Endothelial cell of umbilical vein (primary cell): ENCODE measurements at regions not wholly inside any gene's neighbourhood (a gene's known extent, or its start where the extent isn't known, plus 50 kb on each side); places are given as distances from the start of the nearest gene placed in this dataset.

Experiments used
- BruUV-seq: library from RNA; stranded (reverse); fragments of 400-500 nt; replicated peaks from 2 replicates; lab custom pipeline; 2021; lab: Mats Ljungman, UMichigan
- CTCF ChIA-PET: fragments of 300-600, 350-600 bp; sonication (Branson Sonifier 250); formaldehyde crosslinking; loops from one replicate; lab custom pipeline; 2021; ENCODE audit warnings: antibody characterized with exemption, inconsistent platforms; lab: Charles Lee
- POLR2A ChIA-PET: fragments of 300-600, 350-600 bp; sonication (Branson Sonifier 250); formaldehyde crosslinking; loops from one replicate; lab custom pipeline; 2021; ENCODE audit warnings: antibody characterized with exemption, inconsistent platforms; lab: Charles Lee
- DNase-seq: peaks from one replicate; pipeline ENCODE4 v3.0.0-alpha.2; 2011; ENCODE audit warnings: low read depth, low spot score
- FAIRE-seq: peaks from 2 replicates; lab custom pipeline; 2011; peaks lifted over from hg19 to GRCh38; lab: Jason Lieb, UNC
- H2AFZ ChIP-seq: 2 replicates; pipeline ENCODE4 v1.6.0; 2012; ENCODE audit warnings: low read depth, low read length, control low read depth, inconsistent platforms
- H3K27ac ChIP-seq: 2 replicates; pipeline ENCODE4 v1.5.1; 2011; ENCODE audit warnings: low read depth, mild to moderate bottlenecking, control low read depth, low read length, moderate library complexity; ENCODE audit not compliant: insufficient read depth
- H3K27me3 ChIP-seq, 2 experiments: 2 replicates each; pipeline versions ENCODE4 v1.6.0 to v1.6.1; 2011; ENCODE audit warnings: low read length in 2 of 2, mixed read lengths in 1 of 2; ENCODE audit not compliant: control insufficient read depth in 2 of 2, insufficient read depth in 2 of 2
- H3K36me3 ChIP-seq, 2 experiments: 2 replicates in 1 of 2; 3 replicates in 1 of 2; pipeline ENCODE4 v1.5.1; 2011; ENCODE audit warnings: low read length in 2 of 2, mild to moderate bottlenecking in 1 of 2, moderate library complexity in 1 of 2; ENCODE audit not compliant: control insufficient read depth in 2 of 2, insufficient read depth in 2 of 2; ENCODE audit errors: extremely low read depth in 1 of 2
- H3K4me1 ChIP-seq: 3 replicates; pipeline ENCODE4 v1.5.1; 2011; ENCODE audit warnings: mild to moderate bottlenecking, low read length; ENCODE audit not compliant: control insufficient read depth, insufficient read depth; ENCODE audit errors: extremely low read depth
- H3K4me2 ChIP-seq: 2 replicates; pipeline ENCODE4 v1.6.1; 2011; ENCODE audit warnings: low read length, control low read depth, mixed read lengths; ENCODE audit not compliant: insufficient read depth
- H3K4me3 ChIP-seq, 3 experiments: fragments of 200-600 bp in 1 of 3; sonication (generic), shearing (Covaris generic) in 1 of 3; replicated peaks in 1 of 3; 2 replicates each; pipeline ENCODE4 v1.5.1; 2011 to 2016; ENCODE audit warnings: control low read depth in 3 of 3, low read length in 3 of 3, mild to moderate bottlenecking in 2 of 3, inconsistent platforms in 1 of 3, low read depth in 1 of 3, moderate library complexity in 1 of 3; ENCODE audit not compliant: insufficient read depth in 1 of 3
- H3K79me2 ChIP-seq: 2 replicates; pipeline ENCODE4 v1.6.0; 2012; ENCODE audit warnings: low read length, inconsistent platforms; ENCODE audit not compliant: control insufficient read depth, insufficient read depth
- H3K9ac ChIP-seq: replicated peaks from 2 replicates; pipeline ENCODE3; 2011; ENCODE audit warnings: low read length, control low read depth; ENCODE audit not compliant: insufficient read depth; ENCODE audit errors: extremely low read depth
- H3K9me1 ChIP-seq: replicated peaks from 3 replicates; pipeline ENCODE4 v1.6.0; 2011; ENCODE audit warnings: mild to moderate bottlenecking, low read length; ENCODE audit not compliant: control insufficient read depth, insufficient read depth; ENCODE audit errors: extremely low read depth
- H3K9me3 ChIP-seq: replicated peaks from 2 replicates; pipeline ENCODE4 v1.5.1; 2012; ENCODE audit warnings: low read length, inconsistent platforms; ENCODE audit not compliant: control insufficient read depth, insufficient read depth
- H4K20me1 ChIP-seq: replicated peaks from 2 replicates; pipeline ENCODE3; 2011; ENCODE audit warnings: mild to moderate bottlenecking, low read length; ENCODE audit not compliant: control insufficient read depth, insufficient read depth; ENCODE audit errors: extremely low read depth
- CTCF ChIP-seq, 2 donors: IDR thresholded peaks; 1 replicate in 1 of 2; 2 replicates in 1 of 2; pipeline ENCODE4 v1.5.1; 2011; ENCODE audit warnings: low read length in 2 of 2, mild to moderate bottlenecking in 2 of 2, moderate library complexity in 2 of 2, control low read depth in 1 of 2, inconsistent platforms in 1 of 2, low read depth in 1 of 2; ENCODE audit not compliant: insufficient read depth in 1 of 2; ENCODE audit errors: extremely low read depth in 1 of 2
- EZH2 ChIP-seq: IDR thresholded peaks from 2 replicates; pipeline ENCODE4 v1.6.1; 2012; ENCODE audit warnings: borderline replicate concordance, low read depth, mild to moderate bottlenecking, moderate library complexity, low read length, inconsistent platforms; ENCODE audit not compliant: severe bottlenecking
- FOS ChIP-seq: IDR thresholded peaks from 2 replicates; pipeline ENCODE4 v1.6.1; 2011; ENCODE audit warnings: mild to moderate bottlenecking, low read length, moderate library complexity, borderline replicate concordance; ENCODE audit not compliant: insufficient read depth
- GATA2 ChIP-seq: IDR thresholded peaks from 2 replicates; pipeline ENCODE4 v1.7.0; 2011; ENCODE audit warnings: low read depth, mild to moderate bottlenecking, moderate library complexity, mixed read lengths, low read length; ENCODE audit not compliant: insufficient read length, insufficient read depth
- JUN ChIP-seq: IDR thresholded peaks from 2 replicates; pipeline ENCODE4 v1.6.1; 2011; ENCODE audit warnings: borderline replicate concordance, low read depth; ENCODE audit not compliant: insufficient read length, insufficient read depth
- MAX ChIP-seq: IDR thresholded peaks from 2 replicates; pipeline ENCODE4 v1.6.1; 2011; ENCODE audit not compliant: insufficient read depth, insufficient read length
- MYC ChIP-seq: IDR thresholded peaks from one replicate; pipeline ENCODE4 v1.6.1; 2011; ENCODE audit warnings: mild to moderate bottlenecking, low read depth, low read length
- POLR2A ChIP-seq: IDR thresholded peaks from 2 replicates; pipeline ENCODE4 v1.6.1; 2012; ENCODE audit warnings: low read depth, mild to moderate bottlenecking, control low read depth, low read length
- POLR2AphosphoS5 ChIP-seq: IDR thresholded peaks from 2 replicates; pipeline ENCODE4 v1.6.1; 2012; ENCODE audit warnings: low read depth, mild to moderate bottlenecking, control low read depth, low read length, moderate library complexity; ENCODE audit not compliant: insufficient read depth
- dilution Hi-C: fragments of 300-500 bp; cut with MboI; formaldehyde crosslinking; loops from one replicate; pipeline ENCODE4 v1.15.0; 2019; ENCODE audit warnings: low sequenced_read_pairs; ENCODE audit not compliant: extremely low pct_ligation_motif_present
- intact Hi-C: fragments of 100-400 bp; cut with micrococcal nuclease; formaldehyde crosslinking; loops from one replicate; pipeline ENCODE4 v1.10.0; 2022

GRCh38 chr5:43893951-43894684 lies 291.1 kb downstream of the NNT start:
- TF ChIP-seq JUN (no peak), POLR2A (no peak), FOS (no peak), EZH2 (no peak), GATA2 (no peak), CTCF (IDR thresholded peaks at IDR 0.05; ENCODE audit: extremely low read depth in 1 of 2, insufficient read depth in 1 of 2, low read depth in 1 of 2, low read length in 2 of 2) (no peak), MYC (no peak), POLR2AphosphoS5 (no peak), MAX (no peak)
- intact Hi-C loops: no loop called here

More at GRCh38 chr5:43893951-43894684, 291.1 kb downstream of the NNT start:
- H2AFZ ChIP-seq: no peak overlapping the region
- ChIA-PET CTCF (no interaction called here), POLR2A (no interaction called here)
- no peak overlapping the region for H3K9ac ChIP-seq
- no peaks in the 10 kb centered on the region for H3K79me2 ChIP-seq
- dilution Hi-C loops: no loop called here
- no peaks in the 10 kb centered on the region for H4K20me1 ChIP-seq
- H3K9me1 ChIP-seq: no peaks in the 10 kb centered on the region
- H3K4me1 ChIP-seq: no peaks in the 10 kb centered on the region
- no TSS peak for BruUV-seq
- no peaks in the 10 kb centered on the region for H3K27me3 ChIP-seq
- H3K27ac ChIP-seq: no peak overlapping the region
- no peak overlapping the region for H3K4me3 ChIP-seq
- no peak for DNase-seq
- no peak for FAIRE-seq
- H3K9me3 ChIP-seq: no peaks in the 10 kb centered on the region
- H3K4me2 ChIP-seq: no peak overlapping the region
- H3K36me3 ChIP-seq: no peaks in the 10 kb centered on the region
